Stomach (tissue), 8 donors: ENCODE measurements at regions not wholly inside any gene's neighbourhood (a gene's known extent, or its start where the extent isn't known, plus 50 kb on each side); places are given as distances from the start of the nearest gene placed in this dataset.

Experiments used
- DNase-seq, 2 donors: peaks; one replicate each; pipeline versions ENCODE4 v3.0.0 to v3.0.0-alpha.2; 2013 to 2019
- H3K27ac ChIP-seq, 5 donors: fragments of 200-600 bp in 4 of 5; sonication (generic) in 4 of 5; one replicate each; pipeline ENCODE4 v1.5.1; 2013 to 2019; ENCODE audit warnings: mild to moderate bottlenecking in 1 of 5, moderate library complexity in 1 of 5
- H3K27me3 ChIP-seq, 3 donors: fragments of 200-600 bp; sonication (generic); one replicate each; pipeline ENCODE4 v1.5.1; 2017 to 2019; ENCODE audit warnings: mixed run types in 1 of 3
- H3K36me3 ChIP-seq, 4 donors: fragments of 200-600 bp; sonication (generic); 1 replicate in 3 of 4; 2 replicates in 1 of 4; pipeline ENCODE4 v1.5.1; 2016 to 2019
- H3K4me1 ChIP-seq, 4 donors: fragments of 200-600 bp; sonication (generic); one replicate each; pipeline ENCODE4 v1.5.1; 2016 to 2019
- H3K4me3 ChIP-seq, 4 donors: fragments of 200-600 bp; sonication (generic) in 3 of 4; one replicate each; pipeline ENCODE4 v1.5.1; 2016 to 2019; ENCODE audit warnings: mild to moderate bottlenecking in 1 of 4
- H3K9me3 ChIP-seq, 4 donors: fragments of 200-600 bp; sonication (generic); one replicate each; pipeline ENCODE4 v1.5.1; 2016 to 2019
- EP300 ChIP-seq: sonication (generic); formaldehyde crosslinking; IDR thresholded peaks from one replicate; pipeline ENCODE4 v1.6.1; 2017; ENCODE audit warnings: antibody characterized with exemption
- POLR2A ChIP-seq, 4 donors: fragments of 450-650 bp; IDR thresholded peaks; one replicate each; pipeline ENCODE4 v1.6.1; 2016; ENCODE audit warnings: antibody characterized with exemption in 4 of 4, control low read depth in 2 of 4, mild to moderate bottlenecking in 1 of 4, moderate library complexity in 1 of 4
- POLR2AphosphoS5 ChIP-seq, 3 donors: sonication (generic); formaldehyde crosslinking; IDR thresholded peaks; one replicate each; pipeline ENCODE4 v1.6.1; 2016; ENCODE audit warnings: antibody characterized with exemption in 3 of 3
- WGBS, 5 donors: extraction: QIAGEN DNeasy Blood & Tissue Kit in 3 of 5; methylation state at CpG; one replicate each; pipeline versions ENCODE4 v1.1.5 to v1.1.7; 2013 to 2018; 5-methylcytosine and 5-hydroxymethylcytosine counted together
- intact Hi-C: fragments of 100-400 bp; cut with DNase I; formaldehyde crosslinking; loops from one replicate; pipeline ENCODE4 v1.15.1; 2023; ENCODE audit warnings: low total_unique reads
- TF ChIP-seq, protein P1 (sequence below), 7 experiments: fragments of 450-650 bp in 4 of 7; fragments of 200-600 bp in 3 of 7; sonication (generic) in 3 of 7; IDR thresholded peaks; one replicate each; pipeline ENCODE4 v1.5.1; 2016 to 2019; ENCODE audit warnings: antibody characterized with exemption in 7 of 7, control low read depth in 2 of 7, mild to moderate bottlenecking in 1 of 7
- donor health status: healthy with polysubstance abuse.
- donor health status: Bipolar disorder and iron deficiency.
- donor health status: healthy.

DNA sequence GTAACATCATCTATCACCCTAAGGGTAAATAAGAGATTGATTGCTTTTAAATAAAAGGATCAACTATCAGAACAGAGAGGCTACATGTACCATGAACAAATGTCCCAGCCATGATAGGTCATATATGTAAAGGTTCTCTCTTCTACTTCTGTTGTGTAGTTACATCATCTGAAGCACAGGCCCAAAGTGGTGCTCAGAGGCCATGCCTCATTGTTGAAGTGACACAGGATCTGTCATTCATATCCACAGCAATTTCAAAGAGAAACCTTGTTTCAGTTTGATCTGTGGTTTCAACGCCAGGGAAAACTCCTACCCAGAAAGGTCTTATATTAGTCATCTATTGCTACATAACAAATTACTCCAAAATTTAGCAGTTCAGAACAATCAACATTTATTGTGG is 269.2 kb upstream of the MAOA start:
- Histone ChIP-seq H3K9me3 (peaks cover 0 to 6% (median 0%) of the 10 kb centered on the region in 4 donors), H3K4me3 (no peak overlapping the region), H3K4me1 (no peaks in the 10 kb centered on the region), H3K36me3 (no peaks in the 10 kb centered on the region), H3K27ac (no peak overlapping the region), H3K27me3 (no peaks in the 10 kb centered on the region)
- no peak for DNase-seq
- WGBS, 5 donors = 67 to 86% (median 70%) methylated on average over 1 of the region's 1 CpG
- intact Hi-C loops = no loop called here
- no peak for TF ChIP-seq POLR2A (IDR thresholded peaks at IDR 0.05)
- TF ChIP-seq, protein P1, sequence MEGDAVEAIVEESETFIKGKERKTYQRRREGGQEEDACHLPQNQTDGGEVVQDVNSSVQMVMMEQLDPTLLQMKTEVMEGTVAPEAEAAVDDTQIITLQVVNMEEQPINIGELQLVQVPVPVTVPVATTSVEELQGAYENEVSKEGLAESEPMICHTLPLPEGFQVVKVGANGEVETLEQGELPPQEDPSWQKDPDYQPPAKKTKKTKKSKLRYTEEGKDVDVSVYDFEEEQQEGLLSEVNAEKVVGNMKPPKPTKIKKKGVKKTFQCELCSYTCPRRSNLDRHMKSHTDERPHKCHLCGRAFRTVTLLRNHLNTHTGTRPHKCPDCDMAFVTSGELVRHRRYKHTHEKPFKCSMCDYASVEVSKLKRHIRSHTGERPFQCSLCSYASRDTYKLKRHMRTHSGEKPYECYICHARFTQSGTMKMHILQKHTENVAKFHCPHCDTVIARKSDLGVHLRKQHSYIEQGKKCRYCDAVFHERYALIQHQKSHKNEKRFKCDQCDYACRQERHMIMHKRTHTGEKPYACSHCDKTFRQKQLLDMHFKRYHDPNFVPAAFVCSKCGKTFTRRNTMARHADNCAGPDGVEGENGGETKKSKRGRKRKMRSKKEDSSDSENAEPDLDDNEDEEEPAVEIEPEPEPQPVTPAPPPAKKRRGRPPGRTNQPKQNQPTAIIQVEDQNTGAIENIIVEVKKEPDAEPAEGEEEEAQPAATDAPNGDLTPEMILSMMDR (IDR thresholded peaks at IDR 0.05) = no peak
- TF ChIP-seq POLR2AphosphoS5 (IDR thresholded peaks at IDR 0.05) = no peak
- TF ChIP-seq EP300 = no peak

DNA sequence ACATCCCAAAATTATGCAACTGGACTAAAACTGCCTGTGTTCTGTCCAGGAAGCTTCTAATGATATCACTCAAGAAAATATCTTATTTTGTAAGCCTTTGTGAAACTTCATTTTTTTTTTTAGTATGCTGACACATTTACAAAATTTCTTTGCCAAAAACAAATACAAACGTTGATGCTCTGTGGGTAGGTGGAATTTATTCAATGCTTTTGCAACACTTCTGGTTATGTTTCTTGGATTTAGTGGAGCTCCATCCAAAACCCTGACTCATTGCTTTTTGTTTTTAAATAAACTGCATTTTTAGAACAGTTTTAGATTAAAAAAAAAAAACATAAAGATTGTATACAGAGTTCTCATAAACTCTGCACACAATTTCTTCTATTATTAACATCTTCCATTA is 250.9 kb upstream of the MAOA start:
- intact Hi-C loops = no loop called here
- no peak for TF ChIP-seq POLR2A (IDR thresholded peaks at IDR 0.05)
- TF ChIP-seq, protein P1 (IDR thresholded peaks at IDR 0.05) = no peak
- TF ChIP-seq POLR2AphosphoS5 (IDR thresholded peaks at IDR 0.05) = no peak
- no peak for TF ChIP-seq EP300
- H3K4me1 ChIP-seq = no peaks in the 10 kb centered on the region
- no peaks in the 10 kb centered on the region for H3K36me3 ChIP-seq
- no peak overlapping the region for H3K4me3 ChIP-seq
- DNase-seq = no peak
- no peaks in the 10 kb centered on the region for H3K27me3 ChIP-seq
- 38 to 66% (median 43%) methylated on average over 1 of the region's 1 CpG for WGBS, 5 donors
- peaks cover 0 to 8% (median 0%) of the 10 kb centered on the region in 4 donors for H3K9me3 ChIP-seq
- no peak overlapping the region for H3K27ac ChIP-seq

DNA sequence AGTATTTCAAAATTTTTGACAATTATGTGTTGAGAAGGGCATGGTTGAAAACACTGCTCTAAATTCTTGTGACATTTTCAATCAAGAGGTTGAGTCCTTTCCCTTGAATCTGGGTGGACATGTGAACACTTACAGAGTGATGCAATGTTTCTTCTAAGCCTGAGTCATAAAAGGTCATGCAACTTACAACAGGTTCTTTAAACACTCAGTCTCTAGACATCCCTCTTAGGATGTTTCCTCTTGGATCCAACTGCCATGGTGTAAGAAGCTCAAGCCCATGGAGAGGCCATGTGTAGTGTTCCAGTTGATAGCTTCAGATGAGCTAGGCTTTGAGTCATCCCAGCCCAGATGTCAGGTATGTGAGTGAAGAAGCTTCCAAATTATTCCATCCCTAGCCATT is 232.2 kb upstream of the MAOA start:
- no peak overlapping the region for H3K27ac ChIP-seq
- intact Hi-C loops = no loop called here
- DNase-seq = no peak
- no peaks in the 10 kb centered on the region for H3K36me3 ChIP-seq
- H3K27me3 ChIP-seq = peaks cover 0 to 3% (median 0%) of the 10 kb centered on the region in 3 donors
- TF ChIP-seq, protein P1 (IDR thresholded peaks at IDR 0.05) = no peak
- TF ChIP-seq EP300 = no peak
- no peak for TF ChIP-seq POLR2A (IDR thresholded peaks at IDR 0.05)
- TF ChIP-seq POLR2AphosphoS5 (IDR thresholded peaks at IDR 0.05) = no peak
- H3K4me3 ChIP-seq = no peak overlapping the region
- H3K4me1 ChIP-seq = no peaks in the 10 kb centered on the region
- H3K9me3 ChIP-seq = peaks cover 0 to under 1% (median 0%) of the 10 kb centered on the region in 4 donors

DNA sequence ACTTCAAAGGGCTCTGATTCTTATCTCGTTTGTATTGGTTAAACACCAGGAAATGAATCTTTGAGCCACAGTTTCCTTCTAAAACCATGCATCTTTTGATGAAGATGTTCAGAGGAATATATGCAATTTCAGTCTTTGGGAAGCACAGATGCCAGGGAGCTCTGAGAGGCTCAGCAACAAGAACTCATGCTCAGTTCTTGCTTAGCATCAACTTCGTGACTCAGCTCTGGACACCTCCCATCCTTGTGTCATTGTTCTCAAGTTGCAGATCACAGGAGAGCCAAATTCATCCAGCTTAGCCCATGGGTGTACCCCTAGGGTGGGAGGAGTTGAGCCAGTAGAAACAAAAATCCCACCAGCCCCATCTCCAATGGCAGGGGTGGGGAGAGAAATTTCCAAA is 219.6 kb upstream of the MAOA start:
- TF ChIP-seq POLR2AphosphoS5 (IDR thresholded peaks at IDR 0.05) (no peak), EP300 (no peak), POLR2A (IDR thresholded peaks at IDR 0.05) (no peak)
- TF ChIP-seq, protein P1 (IDR thresholded peaks at IDR 0.05) = no peak
- H3K9me3 ChIP-seq = peaks cover 0 to 9% (median 0%) of the 10 kb centered on the region in 4 donors
- H3K27me3 ChIP-seq = no peaks in the 10 kb centered on the region
- intact Hi-C loops = no loop called here
- no peak overlapping the region for H3K27ac ChIP-seq
- H3K36me3 ChIP-seq = no peaks in the 10 kb centered on the region
- DNase-seq = no peak
- H3K4me1 ChIP-seq = no peaks in the 10 kb centered on the region
- 38 to 67% (median 44%) methylated on average over 2 of the region's 2 CpGs for WGBS, 5 donors
- no peak overlapping the region for H3K4me3 ChIP-seq
